ENCODE measurements at regions not wholly inside any gene's neighbourhood (a gene's known extent, or its start where the extent isn't known, plus 50 kb on each side); places are given as distances from the start of the nearest gene placed in this dataset.
"Not testable (repeated sequence)": the region's sequence is repeated elsewhere in the genome, so short reads cannot be mapped to it uniquely, and the experiment has no call there.

DNA sequence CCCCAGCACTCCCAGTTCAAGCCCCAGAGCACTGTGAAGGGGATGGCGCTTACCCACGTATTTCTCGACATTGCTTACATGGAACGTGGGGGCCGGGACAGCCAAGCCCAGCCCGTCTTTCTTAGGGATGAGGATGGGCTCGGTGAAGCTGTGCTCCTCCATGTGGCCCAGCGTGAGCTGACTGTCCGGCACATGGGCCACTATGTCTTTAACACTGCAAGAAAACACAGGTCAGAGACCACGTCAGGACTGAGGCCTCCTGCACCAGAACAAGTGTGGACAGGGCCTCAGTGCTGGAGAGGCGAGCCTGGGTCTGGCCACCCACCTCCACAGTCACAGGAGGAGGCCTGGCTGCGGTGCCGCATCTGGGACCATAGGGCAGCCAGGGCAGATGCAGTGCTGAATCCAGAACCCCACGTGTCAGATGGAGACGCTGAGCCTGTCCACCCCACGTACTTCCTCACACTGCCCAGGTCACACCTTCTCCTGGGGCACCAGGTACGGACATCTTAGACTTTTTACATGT, 125.2 kb downstream of the TUBA3C start:
- H3K9me3 Mint-ChIP-seq = peaks cover 66% of the 10 kb centered on the region
- H3K27ac Mint-ChIP-seq = no peak overlapping the region
- H3K4me1 Mint-ChIP-seq = no peaks in the 10 kb centered on the region
- TF ChIP-seq, protein P1, sequence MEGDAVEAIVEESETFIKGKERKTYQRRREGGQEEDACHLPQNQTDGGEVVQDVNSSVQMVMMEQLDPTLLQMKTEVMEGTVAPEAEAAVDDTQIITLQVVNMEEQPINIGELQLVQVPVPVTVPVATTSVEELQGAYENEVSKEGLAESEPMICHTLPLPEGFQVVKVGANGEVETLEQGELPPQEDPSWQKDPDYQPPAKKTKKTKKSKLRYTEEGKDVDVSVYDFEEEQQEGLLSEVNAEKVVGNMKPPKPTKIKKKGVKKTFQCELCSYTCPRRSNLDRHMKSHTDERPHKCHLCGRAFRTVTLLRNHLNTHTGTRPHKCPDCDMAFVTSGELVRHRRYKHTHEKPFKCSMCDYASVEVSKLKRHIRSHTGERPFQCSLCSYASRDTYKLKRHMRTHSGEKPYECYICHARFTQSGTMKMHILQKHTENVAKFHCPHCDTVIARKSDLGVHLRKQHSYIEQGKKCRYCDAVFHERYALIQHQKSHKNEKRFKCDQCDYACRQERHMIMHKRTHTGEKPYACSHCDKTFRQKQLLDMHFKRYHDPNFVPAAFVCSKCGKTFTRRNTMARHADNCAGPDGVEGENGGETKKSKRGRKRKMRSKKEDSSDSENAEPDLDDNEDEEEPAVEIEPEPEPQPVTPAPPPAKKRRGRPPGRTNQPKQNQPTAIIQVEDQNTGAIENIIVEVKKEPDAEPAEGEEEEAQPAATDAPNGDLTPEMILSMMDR (IDR thresholded peaks at IDR 0.05; ENCODE audit: unreplicated experiment in 3 of 3) = no peak
- no peaks in the 10 kb centered on the region for H3K27me3 Mint-ChIP-seq (ENCODE audit: low read depth)
- H3K4me3 Mint-ChIP-seq = no peak overlapping the region
- H3K36me3 Mint-ChIP-seq (ENCODE audit: low read depth) = peaks cover 11% of the 10 kb centered on the region

DNA sequence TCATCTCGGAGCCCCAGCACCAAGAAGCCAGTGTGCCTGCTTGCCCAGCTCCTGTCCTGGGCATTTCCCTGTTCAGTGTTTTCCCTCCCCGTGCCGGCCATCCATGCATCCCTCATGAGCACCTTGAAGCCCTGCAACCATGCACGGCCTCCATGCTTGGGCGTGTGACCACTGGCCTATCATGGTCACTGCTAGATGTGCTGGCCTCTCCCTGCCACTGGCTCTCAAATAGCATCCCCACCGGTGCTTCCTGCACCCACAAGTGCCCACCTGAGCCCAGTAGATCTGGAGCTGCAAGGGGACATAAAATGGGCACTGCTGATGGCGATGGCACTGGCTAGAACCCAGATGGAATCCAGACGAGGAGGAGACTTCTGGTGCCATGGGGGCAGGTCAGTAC, 126.0 kb downstream of the TUBA3C start:
- H3K27me3 Mint-ChIP-seq (ENCODE audit: low read depth) = no peaks in the 10 kb centered on the region
- H3K36me3 Mint-ChIP-seq (ENCODE audit: low read depth) = peaks cover 11% of the 10 kb centered on the region
- no peak overlapping the region for H3K27ac Mint-ChIP-seq
- TF ChIP-seq, protein P1 (IDR thresholded peaks at IDR 0.05; ENCODE audit: unreplicated experiment in 3 of 3) = no peak
- no peaks in the 10 kb centered on the region for H3K4me1 Mint-ChIP-seq
- H3K9me3 Mint-ChIP-seq = peaks cover 70% of the 10 kb centered on the region
- H3K4me3 Mint-ChIP-seq = no peak overlapping the region

DNA sequence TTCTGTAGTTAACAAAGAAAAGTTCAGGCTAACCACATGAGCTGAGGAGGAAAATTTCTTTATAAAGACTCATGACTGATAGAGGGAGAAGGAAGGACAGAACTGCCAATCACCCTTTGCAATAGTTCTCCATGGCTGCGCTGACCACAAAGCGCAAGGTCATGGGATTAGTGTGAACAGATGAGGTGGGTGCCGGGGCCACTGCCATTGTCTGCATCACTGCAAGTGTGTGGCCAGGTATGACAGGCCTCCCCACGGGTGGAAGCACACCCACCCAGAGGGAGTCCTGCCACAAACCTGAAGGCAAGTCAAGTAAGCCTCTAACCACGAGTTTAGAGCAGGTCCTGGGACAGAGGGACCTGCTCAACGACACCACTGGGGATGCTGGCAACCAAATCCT, 128.1 kb downstream of the TUBA3C start:
- Mint-ChIP-seq H3K36me3 (ENCODE audit: low read depth) (peaks cover 11% of the 10 kb centered on the region), H3K27ac (no peak overlapping the region), H3K4me1 (no peaks in the 10 kb centered on the region), H3K4me3 (no peak overlapping the region), H3K27me3 (ENCODE audit: low read depth) (no peaks in the 10 kb centered on the region), H3K9me3 (peaks cover 69% of the 10 kb centered on the region)
- TF ChIP-seq, protein P1 (IDR thresholded peaks at IDR 0.05; ENCODE audit: unreplicated experiment in 3 of 3) = no peak

DNA sequence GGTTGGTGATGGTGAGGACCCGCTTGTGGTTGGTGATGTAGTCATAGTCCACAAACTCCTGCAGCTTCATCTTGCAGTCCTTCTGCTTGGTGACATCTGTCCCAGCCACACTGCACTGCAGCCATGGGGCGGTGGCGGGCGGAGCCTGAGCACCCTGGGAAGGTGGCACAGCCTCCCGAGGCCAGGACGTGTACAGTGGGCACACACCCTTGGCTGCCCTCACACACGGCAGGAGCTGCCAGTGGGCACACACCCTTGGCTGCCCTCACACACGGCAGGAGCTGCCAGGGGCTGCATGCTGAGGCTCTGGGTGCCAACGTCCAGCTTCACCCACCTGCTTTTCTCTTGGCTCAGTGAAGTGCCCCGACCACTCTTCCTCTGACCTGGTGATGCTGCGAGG, 128.7 kb downstream of the TUBA3C start:
- no peaks in the 10 kb centered on the region for H3K27me3 Mint-ChIP-seq (ENCODE audit: low read depth)
- no peak overlapping the region for H3K4me3 Mint-ChIP-seq
- H3K36me3 Mint-ChIP-seq (ENCODE audit: low read depth) = peaks cover 11% of the 10 kb centered on the region
- no peaks in the 10 kb centered on the region for H3K4me1 Mint-ChIP-seq
- no peak overlapping the region for H3K27ac Mint-ChIP-seq
- TF ChIP-seq, protein P1 (IDR thresholded peaks at IDR 0.05; ENCODE audit: unreplicated experiment in 3 of 3) = no peak
- peaks cover 64% of the 10 kb centered on the region for H3K9me3 Mint-ChIP-seq

DNA sequence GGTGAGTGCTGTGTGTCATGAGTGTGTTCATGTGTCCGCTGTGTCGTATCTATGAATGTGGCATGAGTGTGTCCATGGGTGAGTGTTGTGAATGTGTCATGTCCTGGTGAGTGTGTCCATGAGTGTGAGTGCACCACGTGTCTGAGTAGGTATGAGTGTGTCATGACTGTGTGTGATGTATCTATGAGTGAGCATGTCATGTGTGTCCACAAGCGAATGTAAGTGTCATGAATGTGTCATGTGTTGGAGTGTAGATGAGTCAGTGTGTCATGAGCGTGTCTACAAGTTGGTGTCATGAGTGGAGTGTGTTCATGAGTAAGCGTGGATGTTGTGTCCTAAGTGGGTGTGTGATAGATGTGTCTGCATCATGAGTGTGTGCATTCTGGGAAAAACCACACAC, 129.4 kb downstream of the TUBA3C start:
- Mint-ChIP-seq H3K9me3 (peaks cover 59% of the 10 kb centered on the region), H3K27ac (no peak overlapping the region), H3K27me3 (ENCODE audit: low read depth) (no peaks in the 10 kb centered on the region), H3K36me3 (ENCODE audit: low read depth) (peaks cover 11% of the 10 kb centered on the region), H3K4me1 (no peaks in the 10 kb centered on the region), H3K4me3 (no peak overlapping the region)
- TF ChIP-seq, protein P1 (IDR thresholded peaks at IDR 0.05; ENCODE audit: unreplicated experiment in 3 of 3) = no peak

DNA sequence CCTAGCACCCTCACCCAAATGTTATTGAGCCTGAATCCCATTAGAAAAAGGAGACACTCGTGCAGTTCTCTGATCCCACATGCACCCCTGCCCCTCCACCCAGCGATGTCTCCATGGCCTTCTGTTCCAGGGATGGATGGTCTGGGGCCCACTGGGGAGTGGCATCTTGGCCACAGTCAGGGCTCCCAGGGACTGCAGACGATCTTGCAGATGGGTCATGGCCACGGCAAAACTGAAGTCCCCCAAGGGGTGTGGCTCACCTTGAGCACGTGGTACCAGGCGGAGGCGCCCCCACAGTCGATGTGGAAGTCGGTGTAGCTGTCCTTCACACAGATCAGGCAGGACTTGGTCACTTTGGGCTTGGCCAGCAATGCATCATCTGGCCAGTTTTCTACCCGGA, 130.7 kb downstream of the TUBA3C start:
- no peak overlapping the region for H3K4me3 Mint-ChIP-seq
- H3K36me3 Mint-ChIP-seq (ENCODE audit: low read depth) = peaks cover 8% of the 10 kb centered on the region
- no peaks in the 10 kb centered on the region for H3K27me3 Mint-ChIP-seq (ENCODE audit: low read depth)
- H3K9me3 Mint-ChIP-seq = peaks cover 61% of the 10 kb centered on the region
- no peaks in the 10 kb centered on the region for H3K4me1 Mint-ChIP-seq
- H3K27ac Mint-ChIP-seq = no peak overlapping the region
- TF ChIP-seq, protein P1 (IDR thresholded peaks at IDR 0.05; ENCODE audit: unreplicated experiment in 3 of 3) = no peak

DNA sequence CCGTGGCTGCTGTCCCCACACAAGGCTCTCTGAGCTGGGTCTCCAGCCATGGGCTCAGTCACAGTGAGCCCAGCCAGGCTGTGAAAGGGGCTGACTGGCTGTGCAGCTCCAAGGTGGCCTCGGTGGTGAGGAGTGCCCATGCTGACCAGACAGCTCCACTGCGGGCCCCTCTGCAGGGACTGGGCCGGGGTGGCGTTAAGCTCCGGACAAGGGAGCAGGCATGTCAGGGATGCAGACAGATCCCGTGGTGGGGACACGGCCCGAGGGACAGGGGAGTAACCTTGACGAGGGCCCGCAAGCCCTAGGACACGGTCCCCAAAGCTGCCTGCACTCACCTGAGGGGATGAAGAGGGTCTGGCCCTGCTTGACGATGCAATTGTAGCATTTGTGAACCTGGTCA, 132.0 kb downstream of the TUBA3C start:
- not testable (repeated sequence) for H3K27ac Mint-ChIP-seq; H3K27me3 Mint-ChIP-seq (ENCODE audit: low read depth); H3K4me3 Mint-ChIP-seq; H3K4me1 Mint-ChIP-seq; H3K36me3 Mint-ChIP-seq (ENCODE audit: low read depth)
- H3K9me3 Mint-ChIP-seq = peaks cover 62% of the 10 kb centered on the region
